Lower leg skin (tissue), 4 donors: ENCODE measurements at regions not wholly inside any gene's neighbourhood (a gene's known extent, or its start where the extent isn't known, plus 50 kb on each side); places are given as distances from the start of the nearest gene placed in this dataset.

ENCODE experiments used
- DNase-seq, 2 donors: peaks; one replicate each; pipeline ENCODE4 v3.0.0-alpha.2; 2019; ENCODE audit warnings: low spot score in 2 of 2
- H3K4me3 ChIP-seq: fragments of 200-600 bp; sonication (generic); 2 replicates; pipeline ENCODE4 v1.5.1; 2017; ENCODE audit warnings: mild to moderate bottlenecking, low read depth; ENCODE audit not compliant: poor library complexity, severe bottlenecking
- POLR2A ChIP-seq, 2 donors: fragments of 450-650 bp; IDR thresholded peaks; one replicate each; pipeline ENCODE4 v1.6.1; 2016 to 2017; ENCODE audit warnings: antibody characterized with exemption in 2 of 2, mild to moderate bottlenecking in 1 of 2, moderate library complexity in 1 of 2
- WGBS, 2 donors: methylation state at CpG; one replicate each; pipeline ENCODE4 v1.1.5; 2018; 5-methylcytosine and 5-hydroxymethylcytosine counted together
- intact Hi-C: fragments of 100-400 bp; cut with DNase I; formaldehyde crosslinking; loops from one replicate; pipeline ENCODE4 v1.15.0; 2023; ENCODE audit warnings: low total_unique reads
- TF ChIP-seq, protein P1 (sequence below), 3 donors: fragments of 450-650 bp; IDR thresholded peaks; one replicate each; pipeline ENCODE4 v1.5.1; 2016; ENCODE audit warnings: antibody characterized with exemption in 3 of 3, mild to moderate bottlenecking in 3 of 3, moderate library complexity in 2 of 3

DNA sequence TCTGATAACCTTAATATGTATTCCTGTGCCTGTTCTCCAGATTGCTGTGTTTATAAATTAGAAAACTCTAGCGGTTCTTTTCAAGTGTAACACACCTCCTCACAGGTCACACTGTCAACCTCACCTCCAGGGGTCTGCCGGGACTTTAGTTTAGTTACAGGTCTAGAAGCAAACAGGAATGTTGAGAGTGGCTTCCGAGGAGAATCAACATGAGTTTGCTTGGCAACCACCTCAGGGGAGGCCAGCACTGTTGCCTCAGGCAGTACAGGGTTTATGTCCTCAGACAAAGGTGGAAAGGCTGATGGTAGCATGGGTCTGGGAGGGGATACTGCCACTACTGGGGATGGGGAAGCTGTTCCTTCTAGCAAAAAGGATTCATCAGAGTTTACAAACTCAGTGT, 438.0 kb downstream of the DTHD1 start:
- 79 to 91% methylated on average over 3 of the region's 3 CpGs for WGBS, 2 donors
- no peak for DNase-seq
- intact Hi-C loops = no loop called here
- no peak overlapping the region for H3K4me3 ChIP-seq
- TF ChIP-seq, protein P1, sequence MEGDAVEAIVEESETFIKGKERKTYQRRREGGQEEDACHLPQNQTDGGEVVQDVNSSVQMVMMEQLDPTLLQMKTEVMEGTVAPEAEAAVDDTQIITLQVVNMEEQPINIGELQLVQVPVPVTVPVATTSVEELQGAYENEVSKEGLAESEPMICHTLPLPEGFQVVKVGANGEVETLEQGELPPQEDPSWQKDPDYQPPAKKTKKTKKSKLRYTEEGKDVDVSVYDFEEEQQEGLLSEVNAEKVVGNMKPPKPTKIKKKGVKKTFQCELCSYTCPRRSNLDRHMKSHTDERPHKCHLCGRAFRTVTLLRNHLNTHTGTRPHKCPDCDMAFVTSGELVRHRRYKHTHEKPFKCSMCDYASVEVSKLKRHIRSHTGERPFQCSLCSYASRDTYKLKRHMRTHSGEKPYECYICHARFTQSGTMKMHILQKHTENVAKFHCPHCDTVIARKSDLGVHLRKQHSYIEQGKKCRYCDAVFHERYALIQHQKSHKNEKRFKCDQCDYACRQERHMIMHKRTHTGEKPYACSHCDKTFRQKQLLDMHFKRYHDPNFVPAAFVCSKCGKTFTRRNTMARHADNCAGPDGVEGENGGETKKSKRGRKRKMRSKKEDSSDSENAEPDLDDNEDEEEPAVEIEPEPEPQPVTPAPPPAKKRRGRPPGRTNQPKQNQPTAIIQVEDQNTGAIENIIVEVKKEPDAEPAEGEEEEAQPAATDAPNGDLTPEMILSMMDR (IDR thresholded peaks at IDR 0.05) = no peak
- no peak for TF ChIP-seq POLR2A (IDR thresholded peaks at IDR 0.05)

DNA sequence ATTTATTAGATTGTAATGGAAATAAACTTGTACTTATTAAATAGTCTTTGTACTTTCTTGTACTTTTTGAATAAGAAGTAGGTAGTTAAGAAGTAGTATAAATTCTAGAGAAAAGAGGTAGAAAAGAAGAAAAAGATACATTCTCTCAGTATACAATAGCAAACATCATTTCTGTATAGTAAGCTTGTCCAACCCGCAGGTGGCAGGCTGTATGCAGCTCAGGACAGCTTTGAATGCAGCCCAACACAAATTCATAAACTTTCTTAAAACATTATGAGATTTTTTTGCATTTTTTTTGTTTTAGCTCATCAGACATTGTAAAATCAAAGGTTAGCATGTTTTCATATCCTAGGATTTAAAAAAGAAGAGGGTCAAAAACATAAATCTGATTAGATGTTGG, 441.6 kb downstream of the DTHD1 start:
- DNase-seq = no peak
- intact Hi-C loops = no loop called here
- WGBS, 2 donors = 82 to 85% methylated on average over 1 of the region's 1 CpG
- TF ChIP-seq POLR2A (IDR thresholded peaks at IDR 0.05) = no peak
- TF ChIP-seq, protein P1 (IDR thresholded peaks at IDR 0.05) = no peak
- no peak overlapping the region for H3K4me3 ChIP-seq

DNA sequence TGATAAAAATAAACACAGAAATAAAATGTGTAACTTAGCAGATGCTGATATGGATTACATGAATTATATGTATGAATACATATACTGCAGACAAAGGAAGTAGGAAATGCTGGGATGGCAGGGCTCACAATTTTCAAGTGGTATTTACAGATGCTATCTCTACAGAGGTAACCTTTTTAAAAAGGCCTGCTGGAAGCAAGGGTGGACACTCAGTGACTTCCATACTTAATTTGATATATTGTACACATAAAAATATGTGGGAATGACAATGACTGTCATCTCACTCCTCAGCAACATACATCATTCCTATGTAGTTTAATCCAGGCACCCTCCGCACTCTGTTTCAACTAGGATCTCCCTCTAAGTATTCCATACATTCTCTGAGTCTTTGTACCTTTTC, 452.9 kb downstream of the DTHD1 start:
- intact Hi-C loops = no loop called here
- WGBS, 2 donors = 90 to 91% methylated on average over 1 of the region's 1 CpG
- TF ChIP-seq POLR2A (IDR thresholded peaks at IDR 0.05) = no peak
- TF ChIP-seq, protein P1 (IDR thresholded peaks at IDR 0.05) = no peak
- no peak for DNase-seq
- H3K4me3 ChIP-seq = no peak overlapping the region

DNA sequence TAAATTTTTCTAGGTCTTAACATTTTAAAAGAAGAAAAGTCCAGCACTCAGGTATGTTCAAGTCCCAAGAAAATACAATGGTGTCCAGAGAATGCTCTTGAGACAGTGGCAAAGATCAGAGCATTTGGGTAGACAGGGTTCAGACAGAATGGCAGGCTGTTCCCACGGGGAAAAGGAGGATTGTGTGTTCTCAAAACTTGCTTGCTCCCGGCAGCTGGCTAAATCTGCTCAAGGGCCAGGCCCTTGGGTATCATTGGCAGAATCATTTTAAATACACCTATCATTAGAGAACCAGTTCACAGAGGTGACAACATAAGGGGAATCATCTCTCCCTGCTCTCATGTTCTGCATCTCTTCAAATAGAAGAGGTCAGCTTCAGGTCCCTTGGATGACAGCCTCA, 456.3 kb downstream of the DTHD1 start:
- intact Hi-C loops = no loop called here
- WGBS, 2 donors = 68 to 86% methylated on average over 2 of the region's 2 CpGs
- TF ChIP-seq, protein P1 (IDR thresholded peaks at IDR 0.05) = no peak
- TF ChIP-seq POLR2A (IDR thresholded peaks at IDR 0.05) = no peak

DNA sequence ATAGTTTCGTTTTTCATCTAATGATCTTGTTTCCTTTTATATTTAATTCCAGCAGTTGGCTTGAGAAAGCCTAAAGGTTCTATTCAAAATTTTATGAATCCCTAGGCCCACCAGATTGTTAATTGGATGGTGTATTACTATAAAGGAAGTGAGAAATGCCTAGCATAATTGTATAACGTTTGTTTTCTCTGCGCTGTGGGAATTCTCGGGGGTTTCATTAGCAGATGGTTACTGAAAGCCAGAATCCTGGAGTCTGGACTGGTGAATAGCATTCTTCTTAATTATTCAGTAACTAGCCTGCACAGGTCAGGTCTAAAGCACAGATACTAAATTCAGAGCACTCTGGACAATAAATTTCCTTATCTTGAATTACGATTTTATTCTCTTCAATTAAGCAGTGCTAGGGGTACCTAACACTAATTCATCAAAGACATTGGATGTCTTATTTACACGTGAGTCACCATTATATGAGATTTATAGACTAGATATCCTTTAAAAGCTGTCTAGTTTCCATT, 459.4 kb downstream of the DTHD1 start:
- no peak for DNase-seq
- no peak for TF ChIP-seq POLR2A (IDR thresholded peaks at IDR 0.05)
- TF ChIP-seq, protein P1 (IDR thresholded peaks at IDR 0.05) = no peak
- intact Hi-C loops = no loop called here
- H3K4me3 ChIP-seq = no peak overlapping the region
- 19% methylated on average over 6 of the region's 6 CpGs for WGBS, 2 donors

More for the DNA sequence above, 456.3 kb downstream of the DTHD1 start:
- no peak for DNase-seq
- no peak overlapping the region for H3K4me3 ChIP-seq
